ENCODE measurements at regions not wholly inside any gene's neighbourhood (a gene's known extent, or its start where the extent isn't known, plus 50 kb on each side); places are given as distances from the start of the nearest gene placed in this dataset.
"Not testable (repeated sequence)": the region's sequence is repeated elsewhere in the genome, so short reads cannot be mapped to it uniquely, and the experiment has no call there.

GRCh38 chr5:155794795-155795194 lies 532.2 kb upstream of the SGCD start:
- no peak for DNase-seq

- DNase-seq, result no peak
Observed at GRCh38 chr5:155799308-155799707, 527.7 kb upstream of the SGCD start.

- DNase-seq, result no peak
Observed at GRCh38 chr5:155807884-155808576, 518.9 kb upstream of the SGCD start.

- no peak for DNase-seq
Observed at GRCh38 chr5:155815248-155815647, 511.7 kb upstream of the SGCD start.

GRCh38 chr5:155822177-155822576 lies 504.8 kb upstream of the SGCD start:
- DNase-seq, result no peak

GRCh38 chr5:155826611-155827507 lies 500.1 kb upstream of the SGCD start:
- DNase-seq, result no peak

GRCh38 chr5:155827508-155827815 lies 499.5 kb upstream of the SGCD start:
- DNase-seq, result not testable (repeated sequence)

GRCh38 chr5:155827949-155828348 lies 499.0 kb upstream of the SGCD start:
- DNase-seq, result no peak

- no peak for DNase-seq
Observed at GRCh38 chr5:155831491-155831890, 495.5 kb upstream of the SGCD start.

- DNase-seq, result no peak
Observed at GRCh38 chr5:155833287-155833686, 493.7 kb upstream of the SGCD start.

GRCh38 chr5:155834271-155834975 lies 492.5 kb upstream of the SGCD start:
- no peak for DNase-seq

GRCh38 chr5:155836089-155836803 lies 490.7 kb upstream of the SGCD start:
- no peak for DNase-seq

- DNase-seq, result no peak
Observed at GRCh38 chr5:155838394-155838793, 488.6 kb upstream of the SGCD start.

- no peak for DNase-seq
Observed at GRCh38 chr5:155839251-155840037, 487.5 kb upstream of the SGCD start.

GRCh38 chr5:155844542-155844941 lies 482.4 kb upstream of the SGCD start:
- DNase-seq, result no peak

- no peak for DNase-seq
Observed at GRCh38 chr5:155850370-155850769, 476.6 kb upstream of the SGCD start.

GRCh38 chr5:155866971-155867370 lies 460.0 kb upstream of the SGCD start:
- no peak for DNase-seq

GRCh38 chr5:155867522-155868088 lies 459.4 kb upstream of the SGCD start:
- no peak for DNase-seq

GRCh38 chr5:155870636-155871035 lies 456.3 kb upstream of the SGCD start:
- DNase-seq, result no peak

GRCh38 chr5:155871623-155872022 lies 455.3 kb upstream of the SGCD start:
- DNase-seq, result no peak

- DNase-seq, result no peak
Observed at GRCh38 chr5:155872629-155873220, 454.2 kb upstream of the SGCD start.

Measured in bone marrow (tissue), 2 donors.